GM18907 (cell line): ENCODE measurements at regions not wholly inside any gene's neighbourhood (a gene's known extent, or its start where the extent isn't known, plus 50 kb on each side); places are given as distances from the start of the nearest gene placed in this dataset.
"Not testable (repeated sequence)": the region's sequence is repeated elsewhere in the genome, so short reads cannot be mapped to it uniquely, and the experiment has no call there.

ENCODE experiments used
- ATAC-seq: cut with Tn5 transposase; IDR thresholded peaks from one replicate; pipeline ENCODE4 v1.9.1; 2021; ENCODE audit warnings: mild to moderate bottlenecking, moderate library complexity; ENCODE audit not compliant: unreplicated experiment

- no peak for ATAC-seq
These were observed 1077.4 kb upstream of the ATXN7L3B start for GRCh38 chr12:73460212-73460611.

- ATAC-seq = no peak
These were observed 1072.5 kb upstream of the ATXN7L3B start for GRCh38 chr12:73465106-73465505.

- ATAC-seq = no peak
These were observed 1051.4 kb upstream of the ATXN7L3B start for GRCh38 chr12:73486256-73486655.

DNA sequence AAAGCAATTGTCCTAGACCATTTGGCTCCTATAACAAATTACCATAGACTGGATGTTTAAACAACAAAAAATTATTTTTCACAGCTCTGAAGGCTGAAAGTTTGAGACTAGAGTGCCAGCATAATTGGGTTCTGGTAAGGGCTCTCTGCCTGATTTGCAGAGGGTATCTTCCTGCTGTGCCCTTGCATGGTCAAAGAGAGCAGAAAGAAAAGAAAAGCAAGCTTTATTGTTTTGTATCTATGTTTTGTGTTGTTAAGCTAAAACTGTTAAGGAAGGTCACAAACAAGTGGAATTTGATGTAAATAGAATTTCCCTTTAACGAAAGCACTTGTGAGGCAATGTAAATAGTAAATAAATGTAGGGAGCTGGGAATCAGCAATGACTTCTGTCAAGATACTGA, 1031.0 kb upstream of the ATXN7L3B start:
- no peak for ATAC-seq

DNA sequence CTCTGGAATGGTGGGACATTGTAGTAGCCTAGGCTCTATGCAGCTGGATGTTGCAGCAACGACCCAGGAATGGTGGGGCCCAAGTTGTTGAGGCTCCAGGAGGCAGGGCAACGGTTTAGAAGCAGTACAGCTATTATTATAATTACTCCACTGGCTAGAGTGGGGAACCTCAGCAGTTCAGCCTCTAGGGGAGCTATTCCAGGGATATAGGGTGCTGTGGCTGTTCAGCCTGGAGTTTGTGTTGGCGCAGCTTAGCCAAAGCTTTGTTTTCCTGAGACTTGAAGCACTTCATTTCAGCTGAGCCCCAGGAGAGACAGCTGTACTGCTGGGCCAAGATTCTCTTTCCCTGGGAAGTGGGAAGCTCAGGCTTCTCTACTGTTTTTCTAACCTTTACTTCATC, 1023.0 kb upstream of the ATXN7L3B start:
- no peak for ATAC-seq

DNA sequence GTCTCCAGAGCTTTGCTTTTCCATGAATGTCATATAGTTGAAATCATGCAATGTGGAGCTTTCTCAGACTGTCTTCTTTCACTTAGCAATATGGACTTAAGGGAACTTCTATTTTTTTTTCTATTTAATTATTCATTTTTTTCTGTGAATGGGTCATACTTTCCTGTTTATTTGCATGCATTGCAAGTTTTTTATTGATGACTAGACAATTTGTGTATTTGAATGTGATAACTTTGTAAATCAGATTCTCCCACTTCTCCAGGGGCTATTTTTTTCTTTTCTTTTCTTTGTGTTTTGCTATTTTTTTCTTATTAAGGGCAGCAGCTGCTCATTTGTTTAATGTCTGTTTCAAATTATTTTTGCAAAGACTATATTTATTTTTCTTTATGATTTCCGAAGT, 1019.8 kb upstream of the ATXN7L3B start:
- no peak for ATAC-seq

DNA sequence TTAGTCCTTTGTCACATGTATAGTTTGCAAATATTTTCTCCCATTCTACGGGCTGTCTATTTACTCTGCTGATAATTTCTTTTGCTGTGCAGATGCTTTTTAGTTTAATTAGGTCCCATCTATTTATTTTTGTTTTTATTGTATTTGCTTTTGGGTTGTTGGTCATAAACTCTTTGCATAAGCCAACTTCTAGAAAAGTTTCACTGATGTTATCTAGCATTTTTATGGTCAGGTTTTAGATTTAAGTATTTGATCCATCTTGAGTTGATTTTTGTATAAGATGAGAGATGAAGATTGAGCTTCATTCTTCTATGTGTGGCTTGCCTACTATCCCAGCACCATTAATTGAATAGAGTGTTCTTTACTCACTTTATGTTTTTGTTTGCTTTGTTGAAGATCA, 1008.4 kb upstream of the ATXN7L3B start:
- no peak for ATAC-seq

DNA sequence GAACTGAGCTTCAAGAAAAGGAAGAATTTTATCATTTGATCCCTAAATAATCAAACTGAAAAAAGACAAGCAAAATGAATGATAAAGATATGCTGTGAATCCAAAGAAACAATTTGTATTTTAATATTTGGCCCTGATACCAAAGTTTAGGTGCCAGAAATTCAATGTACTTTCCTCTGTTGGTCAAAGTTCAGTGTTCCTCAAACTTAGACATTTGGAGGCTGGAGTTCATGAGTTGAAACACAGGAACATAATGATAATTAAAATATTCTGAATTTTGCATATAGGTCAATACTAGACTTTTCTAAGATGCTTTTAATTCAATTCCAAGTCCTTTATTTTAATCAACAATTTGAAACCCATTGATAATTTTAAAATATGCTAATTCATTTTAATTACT, 1007.7 kb upstream of the ATXN7L3B start:
- no peak for ATAC-seq

DNA sequence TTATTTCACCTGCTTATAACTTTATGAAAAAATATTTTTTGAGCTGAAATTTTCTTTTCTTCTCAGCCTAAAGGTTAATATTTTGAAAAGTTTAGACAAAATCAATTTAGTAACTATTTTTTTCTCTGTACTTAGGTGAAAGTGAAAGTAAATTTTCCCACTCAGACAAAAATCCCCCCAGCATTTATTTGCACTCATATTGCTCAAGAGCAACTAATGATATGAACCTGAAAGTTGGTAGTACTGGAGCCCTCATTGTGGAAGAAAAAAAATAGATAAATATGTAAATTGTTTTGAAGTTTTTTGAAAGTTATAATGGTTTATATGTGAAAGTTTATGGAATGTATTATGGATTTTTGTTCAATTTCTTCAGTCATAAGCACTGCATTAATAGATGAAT, 1005.9 kb upstream of the ATXN7L3B start:
- no peak for ATAC-seq

DNA sequence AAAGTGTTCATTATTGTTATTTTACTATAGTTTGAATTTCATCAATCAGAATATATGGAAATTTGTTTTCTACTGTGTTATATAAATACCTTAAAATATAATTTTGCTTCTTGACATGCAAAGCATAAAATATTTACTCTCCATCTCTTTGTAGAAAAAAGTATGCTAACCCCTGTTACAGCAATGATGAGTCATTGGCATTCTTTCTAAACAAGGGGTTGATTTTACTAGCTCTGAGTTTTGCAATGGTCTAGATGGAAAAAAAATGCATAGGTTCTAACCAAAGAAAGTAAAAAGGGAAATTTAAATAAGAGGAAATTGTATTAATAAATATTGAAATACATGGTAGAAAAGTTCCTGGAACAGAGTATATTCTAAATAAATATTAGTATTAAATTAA, 990.2 kb upstream of the ATXN7L3B start:
- ATAC-seq = no peak

GRCh38 chr12:73585136-73585535, 952.5 kb upstream of the ATXN7L3B start:
- no peak for ATAC-seq

DNA sequence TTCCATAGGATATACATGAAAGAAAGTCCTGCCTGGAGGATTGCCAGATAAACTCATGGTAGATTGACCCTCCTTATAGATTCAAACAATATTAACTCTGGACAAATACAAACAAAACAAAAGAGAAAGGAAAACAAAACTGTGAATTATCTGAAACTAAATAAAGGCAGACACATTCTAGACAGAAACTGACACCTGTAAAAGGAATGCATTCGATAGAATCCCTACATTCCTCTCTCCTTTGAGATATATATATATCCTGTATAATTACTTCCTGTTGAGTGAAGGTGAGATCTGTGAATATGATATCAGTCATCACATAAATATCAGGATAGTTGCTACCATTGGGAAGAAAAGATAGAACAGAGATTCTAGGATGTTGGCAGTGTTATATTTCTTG, 948.4 kb upstream of the ATXN7L3B start:
- no peak for ATAC-seq

DNA sequence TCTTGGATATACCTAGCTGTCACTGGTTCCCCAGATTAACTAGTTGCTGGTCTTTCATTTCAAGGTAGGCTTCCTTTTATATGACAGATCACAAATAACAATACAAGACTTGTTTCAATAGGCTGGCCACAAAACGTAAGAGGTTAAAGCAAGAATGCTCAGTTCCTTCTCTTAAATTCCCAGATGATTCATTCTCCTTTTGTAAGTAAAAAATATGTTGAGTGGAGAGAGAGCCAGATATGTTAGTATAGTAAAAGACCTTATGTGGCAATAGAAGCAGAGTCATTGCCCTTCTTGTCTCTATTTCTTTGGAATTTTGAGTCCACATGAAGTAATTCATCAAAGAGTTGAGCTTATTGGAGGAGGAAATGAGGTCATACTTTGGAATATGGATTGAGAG, 939.0 kb upstream of the ATXN7L3B start:
- ATAC-seq = no peak

DNA sequence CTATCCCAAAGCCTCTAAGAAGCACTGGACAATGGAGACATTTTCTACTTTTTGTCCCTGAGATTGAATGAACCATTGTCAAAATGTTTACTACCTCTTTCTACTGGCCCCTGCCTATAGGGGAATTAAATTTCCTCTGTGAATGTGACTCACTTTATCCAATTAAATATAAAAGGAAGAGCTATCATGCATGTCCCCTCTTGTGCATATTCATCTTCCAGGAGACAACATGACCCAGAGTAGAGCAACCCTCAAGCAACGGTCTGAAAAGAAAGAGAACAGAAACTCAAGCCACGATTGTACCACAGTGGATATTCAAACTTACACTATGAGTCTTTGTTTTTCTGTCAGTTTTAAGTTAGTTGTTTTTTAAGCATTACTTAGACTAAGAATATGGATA, 938.4 kb upstream of the ATXN7L3B start:
- no peak for ATAC-seq

GRCh38 chr12:73605925-73606324, 931.7 kb upstream of the ATXN7L3B start:
- ATAC-seq = not testable (repeated sequence)

- ATAC-seq = no peak
These were observed 925.1 kb upstream of the ATXN7L3B start for GRCh38 chr12:73612551-73612950.

DNA sequence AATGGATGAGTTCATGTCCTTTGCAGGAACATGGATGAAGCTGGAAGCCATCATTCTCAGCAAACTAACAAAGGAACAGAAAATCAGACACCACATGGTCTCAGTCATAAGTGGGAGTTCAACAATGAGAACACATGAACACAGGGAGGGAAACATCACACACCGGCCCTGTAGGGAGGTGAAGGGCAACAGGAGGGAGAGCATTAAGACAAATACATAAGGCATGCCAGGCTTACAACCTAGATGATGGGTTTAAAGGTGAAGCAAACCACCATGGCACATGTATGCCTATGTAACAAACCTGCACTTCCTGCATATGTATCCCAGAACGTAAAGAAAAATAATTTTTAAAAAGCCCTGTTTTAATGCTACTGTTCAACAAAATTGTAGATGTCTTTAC, 914.2 kb upstream of the ATXN7L3B start:
- no peak for ATAC-seq

DNA sequence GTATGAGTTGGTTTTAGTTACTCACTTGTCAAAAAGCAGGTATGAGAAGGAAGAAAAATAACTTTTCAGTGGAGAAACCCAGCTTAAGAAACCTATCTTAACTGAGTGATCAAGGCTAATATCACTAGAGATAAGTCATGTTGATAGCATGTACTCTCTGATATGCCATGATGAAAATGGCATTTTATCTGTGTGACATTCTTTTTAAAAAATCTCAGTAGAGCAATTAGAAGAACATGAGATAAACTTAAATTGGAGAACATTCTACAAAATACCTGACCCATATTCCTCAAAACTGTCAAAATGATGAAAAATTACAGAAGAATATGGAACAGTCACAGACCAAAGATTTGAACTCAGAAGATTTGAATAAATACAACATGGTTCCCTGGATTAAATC, 912.4 kb upstream of the ATXN7L3B start:
- no peak for ATAC-seq

DNA sequence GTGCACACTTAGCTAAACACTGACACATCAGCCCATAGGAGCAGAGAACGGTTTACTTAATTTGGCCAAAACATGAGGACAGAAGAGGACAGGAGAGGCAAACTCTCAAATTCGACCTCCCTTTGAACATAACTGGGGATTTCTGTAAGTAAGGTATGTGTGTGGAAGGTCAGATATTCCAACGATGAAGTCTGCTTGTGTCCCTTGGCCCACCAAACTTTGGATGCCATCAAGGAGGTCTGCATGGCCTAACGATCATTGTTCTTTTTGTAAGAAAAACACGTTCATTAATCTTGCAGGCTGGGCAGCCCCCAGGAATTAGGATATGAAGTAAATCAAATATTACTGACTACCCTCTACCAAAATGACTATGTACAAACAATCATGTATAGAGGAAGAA, 908.5 kb upstream of the ATXN7L3B start:
- no peak for ATAC-seq

DNA sequence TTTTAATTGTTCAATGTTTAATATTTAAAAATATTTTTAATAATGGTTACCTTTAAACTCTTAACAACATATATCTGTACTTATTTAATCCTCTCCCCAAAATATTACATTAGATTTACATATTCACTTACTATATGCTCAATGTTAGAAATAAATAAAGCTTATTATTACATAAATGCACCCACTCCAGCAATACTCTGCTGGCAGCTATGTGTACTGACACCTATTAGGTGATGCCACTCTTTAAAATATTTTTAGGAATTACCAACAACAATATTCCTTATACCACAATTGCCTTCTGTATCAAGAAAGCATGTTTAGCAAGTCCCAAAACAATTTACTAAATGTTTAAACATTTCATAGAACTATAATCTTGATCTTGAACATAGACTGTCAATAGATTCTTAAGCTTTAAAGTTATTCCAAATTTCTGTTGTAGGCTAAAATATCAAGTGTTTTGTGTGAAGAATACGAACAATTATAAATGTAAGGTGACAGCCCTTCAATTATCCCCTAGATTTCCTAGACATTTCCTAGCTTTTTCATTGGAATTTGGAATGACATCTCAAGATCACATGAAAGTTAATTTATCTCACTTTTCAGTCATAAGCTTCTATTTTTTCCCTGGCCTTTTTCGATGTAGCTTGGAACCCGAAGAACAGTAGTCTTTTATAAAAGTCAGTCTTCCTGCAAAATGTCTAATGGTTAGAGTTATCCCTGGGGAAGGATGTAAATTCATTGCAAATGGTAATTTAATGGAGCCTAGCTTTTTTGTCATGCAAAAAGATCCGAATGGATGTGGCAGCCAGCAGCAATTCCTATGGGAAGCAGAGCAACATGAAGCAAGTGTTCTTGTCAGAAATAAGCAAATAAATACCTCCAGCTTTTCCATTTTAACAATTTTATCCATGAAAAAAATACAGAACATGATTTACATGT, 907.5 kb upstream of the ATXN7L3B start:
- no peak for ATAC-seq

DNA sequence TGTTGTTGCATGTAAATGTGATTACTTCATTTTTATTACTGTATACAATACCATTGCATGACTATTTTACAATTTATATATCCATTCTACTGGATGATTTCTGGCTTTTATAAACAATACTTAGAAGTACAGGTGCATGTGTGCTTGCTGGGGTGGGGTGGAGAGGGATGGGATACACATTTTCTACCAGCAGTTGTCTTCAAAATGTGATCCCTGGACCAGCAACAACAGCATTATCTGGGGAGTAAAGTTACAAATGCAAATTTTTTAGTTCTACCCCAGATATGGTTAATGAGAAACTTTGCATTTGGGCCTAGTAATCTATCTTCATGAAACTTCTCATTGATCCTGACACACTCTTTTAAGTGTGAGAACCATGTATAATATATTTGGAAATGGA, 905.4 kb upstream of the ATXN7L3B start:
- ATAC-seq = no peak

GRCh38 chr12:73632661-73633060, 905.0 kb upstream of the ATXN7L3B start:
- no peak for ATAC-seq

- ATAC-seq = not testable (repeated sequence)
These were observed 898.2 kb upstream of the ATXN7L3B start for GRCh38 chr12:73639397-73639796.
